Cardiac fibroblast (primary cell): ENCODE measurements at regions not wholly inside any gene's neighbourhood (a gene's known extent, or its start where the extent isn't known, plus 50 kb on each side); places are given as distances from the start of the nearest gene placed in this dataset.
"Not testable (repeated sequence)": the region's sequence is repeated elsewhere in the genome, so short reads cannot be mapped to it uniquely, and the experiment has no call there.

ENCODE experiments used
- DNase-seq, 2 donors: peaks; one replicate each; pipeline versions ENCODE4 v3.0.0 to v3.0.0-alpha.2; 2010; ENCODE audit warnings: low read depth in 2 of 2
- H3K4me3 ChIP-seq, 2 donors: replicated peaks in 1 of 2; 1 replicate in 1 of 2; 2 replicates in 1 of 2; pipeline ENCODE4 v1.5.1; 2011; ENCODE audit warnings: low read depth in 2 of 2, low read length in 2 of 2, mild to moderate bottlenecking in 2 of 2, moderate library complexity in 1 of 2
- CTCF ChIP-seq: IDR thresholded peaks from one replicate; pipeline ENCODE4 v1.5.1; 2011; ENCODE audit warnings: low read depth, mild to moderate bottlenecking, low read length, inconsistent platforms

GRCh38 chr3:197459571-197459970 lies 96.2 kb downstream of the BDH1 start:
- DNase-seq, H3K4me3 ChIP-seq: not testable (repeated sequence)

DNA sequence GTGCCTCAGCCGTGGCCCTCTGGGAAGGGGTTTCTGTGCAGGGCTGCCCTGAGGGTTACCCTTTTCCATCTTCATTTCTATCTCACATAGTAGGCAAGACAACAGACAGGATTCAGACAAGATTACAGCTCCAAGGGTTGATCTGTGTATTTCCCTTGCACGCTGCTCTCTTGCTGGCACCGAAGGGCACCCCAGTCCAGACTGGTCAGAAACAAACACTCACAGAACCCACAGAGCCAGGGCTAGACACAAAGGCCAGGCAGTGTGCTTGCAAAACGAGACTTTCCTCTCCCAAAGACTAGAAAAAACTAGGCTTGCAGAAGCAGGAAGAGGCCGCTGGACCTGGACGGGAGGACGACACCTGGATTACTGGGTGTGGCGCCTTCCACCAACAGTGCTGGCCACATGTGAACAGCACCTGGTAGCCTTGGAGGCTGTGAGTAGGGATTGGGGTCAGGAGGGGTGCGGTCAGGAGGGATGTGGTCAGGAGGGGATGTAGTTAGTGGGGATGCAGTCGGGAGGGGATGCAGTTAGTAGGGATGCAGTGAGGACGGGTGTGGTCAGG lies 96.8 kb downstream of the BDH1 start:
- TF ChIP-seq CTCF = no peak
- no peak for DNase-seq
- no peak overlapping the region for H3K4me3 ChIP-seq

DNA sequence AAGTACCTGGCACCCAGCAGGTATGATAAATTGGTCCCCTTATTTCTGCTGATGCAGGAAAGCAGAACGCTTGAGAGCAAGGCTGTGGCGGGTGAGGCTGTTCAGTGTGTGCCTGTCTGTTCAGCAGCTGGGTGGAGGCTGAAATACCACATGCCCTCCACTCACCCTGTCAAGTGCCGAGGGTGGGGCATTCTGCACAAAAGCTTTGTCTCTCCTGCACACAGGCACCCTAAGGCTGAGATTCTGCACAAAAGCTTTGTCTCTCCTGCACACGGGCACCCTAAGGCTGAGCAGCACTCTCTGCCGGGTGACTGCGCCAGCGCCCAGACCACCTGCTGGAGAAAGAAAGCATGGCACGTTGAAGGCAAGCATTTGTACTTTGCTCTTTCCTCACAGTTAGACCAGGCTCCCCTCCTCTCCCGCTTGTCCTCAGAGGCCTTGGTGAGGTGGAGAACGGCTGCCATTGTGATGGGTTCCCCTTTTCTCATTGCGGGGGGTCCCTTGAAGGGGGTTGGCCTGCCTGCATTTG lies 97.5 kb downstream of the BDH1 start:
- TF ChIP-seq CTCF = peak; percentile 27
- DNase-seq = no peak
- H3K4me3 ChIP-seq = no peak overlapping the region

DNA sequence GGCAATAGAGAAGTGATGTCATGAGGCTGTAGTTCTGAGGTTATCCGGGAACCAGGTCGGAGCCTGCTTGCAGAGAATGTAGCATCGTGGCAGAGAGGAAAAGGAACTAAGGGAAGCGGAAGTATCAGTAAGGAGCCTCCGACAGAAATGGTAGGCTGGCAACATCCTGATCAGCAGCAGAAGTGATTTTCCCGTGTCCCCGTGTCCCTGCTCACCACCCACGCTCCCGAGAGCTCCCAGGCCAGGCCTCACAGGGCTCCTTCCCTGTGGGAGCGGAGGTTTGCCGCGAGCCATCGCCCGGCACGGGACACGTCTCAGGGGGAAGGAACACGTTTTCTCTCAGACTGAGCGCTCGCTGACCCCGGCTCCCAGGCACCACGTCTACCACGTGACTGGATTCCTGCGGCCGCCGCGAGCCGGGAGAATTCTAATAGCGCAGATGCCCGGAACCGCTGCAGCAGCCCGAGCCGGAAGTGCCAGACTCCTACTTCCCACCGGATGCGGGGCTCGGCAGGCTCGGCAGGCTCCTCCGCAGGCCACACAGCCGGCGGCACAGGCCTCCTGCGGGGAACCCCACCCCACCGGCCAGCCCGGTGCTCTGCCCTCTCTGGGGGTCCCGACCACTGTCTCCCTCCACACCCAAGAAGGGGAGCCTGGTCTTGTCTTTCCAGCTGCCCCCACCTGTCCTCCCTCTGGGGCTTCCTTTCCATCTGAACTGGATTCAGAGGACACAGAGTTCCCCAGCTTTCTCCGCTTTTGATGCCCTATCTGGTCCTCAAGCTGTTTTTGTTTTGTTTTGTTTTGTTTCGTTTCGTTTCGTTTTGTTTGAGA lies 99.3 kb downstream of the BDH1 start:
- DNase-seq = peak; percentile 92 to 94
- H3K4me3 ChIP-seq = peak overlapping the region; percentile 42 to 43
- TF ChIP-seq CTCF = no peak

DNA sequence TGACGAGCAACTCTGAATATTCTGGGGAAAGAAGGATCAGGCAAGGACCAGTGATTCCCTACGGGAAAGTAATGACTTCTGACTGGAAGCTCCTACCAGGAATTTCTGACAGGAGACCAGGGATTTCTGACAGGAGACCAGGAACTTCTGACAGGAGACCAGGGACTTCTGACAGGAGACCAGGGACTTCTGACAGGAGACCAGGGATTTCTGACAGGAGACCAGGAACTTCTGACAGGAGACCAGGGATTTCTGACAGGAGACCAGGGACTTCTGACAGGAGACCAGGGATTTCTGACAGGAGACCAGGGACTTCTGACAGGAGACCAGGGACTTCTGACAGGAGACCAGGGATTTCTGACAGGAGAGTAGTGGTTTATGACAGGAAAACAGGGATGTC lies 100.9 kb downstream of the BDH1 start:
- DNase-seq, H3K4me3 ChIP-seq: not testable (repeated sequence)

DNA sequence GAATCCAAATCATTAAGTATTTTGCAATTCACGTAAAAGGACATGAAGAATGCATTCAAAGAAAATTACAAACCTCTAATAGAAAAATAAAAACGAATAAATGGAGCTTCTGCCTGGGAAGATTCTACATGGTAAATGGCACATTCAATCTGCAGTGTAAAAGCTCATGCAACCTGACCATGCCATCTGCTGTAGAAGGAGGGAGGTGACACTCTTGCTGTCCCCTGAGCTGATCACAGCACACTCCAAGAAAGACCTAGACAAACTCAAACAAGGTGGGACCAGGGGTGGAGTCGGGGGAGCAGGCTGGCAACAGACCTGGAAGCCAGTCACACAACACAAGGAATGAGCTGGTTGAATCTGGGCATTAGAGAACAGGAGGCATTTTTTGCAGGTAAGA lies 101.8 kb downstream of the BDH1 start:
- peak; percentile 31 to 38 for DNase-seq
- H3K4me3 ChIP-seq = no peak overlapping the region
- TF ChIP-seq CTCF = peak; percentile 22

DNA sequence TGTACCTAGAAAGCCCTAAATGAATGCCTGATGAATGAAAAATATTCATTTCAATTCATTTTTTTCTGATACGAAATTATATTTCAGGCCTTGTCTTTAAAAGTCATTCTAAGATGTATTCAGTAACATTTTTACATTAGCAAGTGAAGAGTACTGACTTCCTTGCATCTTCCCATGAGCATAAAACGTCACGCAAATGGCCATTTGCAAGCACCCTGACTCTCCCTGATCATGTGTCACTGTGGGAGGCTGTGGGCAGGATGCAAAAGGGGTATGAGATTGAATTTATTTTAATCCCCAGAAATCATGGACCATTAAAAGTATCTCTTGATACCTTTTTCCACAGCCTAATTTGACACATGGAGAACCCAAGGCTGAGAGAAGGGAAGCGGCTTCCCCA lies 105.0 kb downstream of the BDH1 start:
- H3K4me3 ChIP-seq = no peak overlapping the region
- DNase-seq = no peak
- TF ChIP-seq CTCF = no peak
